IPS DF 4.7 (cell line): ENCODE measurements at regions not wholly inside any gene's neighbourhood (a gene's known extent, or its start where the extent isn't known, plus 50 kb on each side); places are given as distances from the start of the nearest gene placed in this dataset.

Source experiments
- DNase-seq: peaks from one replicate; pipeline ENCODE4 v3.0.0-alpha.2; 2013; ENCODE audit warnings: low spot score; ENCODE audit errors: extremely low read depth

GRCh38 chr10:123569436-123570035, 96.6 kb upstream of the GPR26 start:
- DNase-seq, result no peak

GRCh38 chr10:123570051-123570897, 95.9 kb upstream of the GPR26 start:
- no peak for DNase-seq

- DNase-seq, result no peak
Observed at GRCh38 chr10:123570898-123571515, 95.1 kb upstream of the GPR26 start.

- DNase-seq, result no peak
Observed at GRCh38 chr10:123571978-123572377, 94.2 kb upstream of the GPR26 start.

GRCh38 chr10:123573236-123574108, 92.7 kb upstream of the GPR26 start:
- DNase-seq, result peak; percentile 79

- DNase-seq, result no peak
Observed at GRCh38 chr10:123574109-123574698, 92.0 kb upstream of the GPR26 start.

GRCh38 chr10:123575105-123575504, 91.0 kb upstream of the GPR26 start:
- no peak for DNase-seq

GRCh38 chr10:123576706-123577105, 89.4 kb upstream of the GPR26 start:
- DNase-seq, result no peak

GRCh38 chr10:123577921-123578461, 88.2 kb upstream of the GPR26 start:
- DNase-seq, result no peak

- DNase-seq, result no peak
Observed at GRCh38 chr10:123578721-123579120, 87.4 kb upstream of the GPR26 start.

GRCh38 chr10:123579675-123580074, 86.5 kb upstream of the GPR26 start:
- DNase-seq, result no peak

GRCh38 chr10:123580426-123580825, 85.7 kb upstream of the GPR26 start:
- DNase-seq, result no peak

- no peak for DNase-seq
Observed at GRCh38 chr10:123581656-123582055, 84.5 kb upstream of the GPR26 start.

GRCh38 chr10:123582084-123582989, 83.8 kb upstream of the GPR26 start:
- peak; percentile 49 for DNase-seq

GRCh38 chr10:123583639-123584418, 82.3 kb upstream of the GPR26 start:
- peak; percentile 44 for DNase-seq

GRCh38 chr10:123584419-123584775, 81.8 kb upstream of the GPR26 start:
- DNase-seq, result no peak

- DNase-seq, result no peak
Observed at GRCh38 chr10:123585477-123586445, 80.4 kb upstream of the GPR26 start.

GRCh38 chr10:123587110-123587509, 79.0 kb upstream of the GPR26 start:
- no peak for DNase-seq
